ENCODE measurements at regions not wholly inside any gene's neighbourhood (a gene's known extent, or its start where the extent isn't known, plus 50 kb on each side); places are given as distances from the start of the nearest gene placed in this dataset.
A peak's percentile ranks its signal among the peaks of the same experiment; 100 is the strongest.
"Not testable (repeated sequence)": the region's sequence is repeated elsewhere in the genome, so short reads cannot be mapped to it uniquely, and the experiment has no call there.

DNA sequence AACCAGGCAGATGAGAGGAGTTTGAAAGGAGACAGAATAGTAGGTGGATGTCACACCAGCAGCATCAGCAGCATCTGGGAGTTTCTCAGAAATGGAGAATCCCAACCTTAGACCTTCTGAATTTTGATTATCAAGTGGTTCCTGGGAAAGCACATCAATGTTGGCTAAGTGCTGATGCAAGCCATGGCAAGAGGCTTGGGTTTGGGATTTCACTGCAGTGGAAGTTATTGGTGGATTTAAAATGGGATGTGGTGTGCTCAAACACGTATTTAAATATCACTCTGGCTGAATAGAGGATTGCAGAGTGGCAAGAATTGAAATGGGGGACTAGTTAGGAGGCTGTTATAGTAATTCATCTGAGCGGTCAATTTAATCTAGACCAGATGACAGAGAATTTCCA is 387.8 kb upstream of the WWC1 start:
- DNase-seq (ENCODE audit: low read depth): no peak

DNA sequence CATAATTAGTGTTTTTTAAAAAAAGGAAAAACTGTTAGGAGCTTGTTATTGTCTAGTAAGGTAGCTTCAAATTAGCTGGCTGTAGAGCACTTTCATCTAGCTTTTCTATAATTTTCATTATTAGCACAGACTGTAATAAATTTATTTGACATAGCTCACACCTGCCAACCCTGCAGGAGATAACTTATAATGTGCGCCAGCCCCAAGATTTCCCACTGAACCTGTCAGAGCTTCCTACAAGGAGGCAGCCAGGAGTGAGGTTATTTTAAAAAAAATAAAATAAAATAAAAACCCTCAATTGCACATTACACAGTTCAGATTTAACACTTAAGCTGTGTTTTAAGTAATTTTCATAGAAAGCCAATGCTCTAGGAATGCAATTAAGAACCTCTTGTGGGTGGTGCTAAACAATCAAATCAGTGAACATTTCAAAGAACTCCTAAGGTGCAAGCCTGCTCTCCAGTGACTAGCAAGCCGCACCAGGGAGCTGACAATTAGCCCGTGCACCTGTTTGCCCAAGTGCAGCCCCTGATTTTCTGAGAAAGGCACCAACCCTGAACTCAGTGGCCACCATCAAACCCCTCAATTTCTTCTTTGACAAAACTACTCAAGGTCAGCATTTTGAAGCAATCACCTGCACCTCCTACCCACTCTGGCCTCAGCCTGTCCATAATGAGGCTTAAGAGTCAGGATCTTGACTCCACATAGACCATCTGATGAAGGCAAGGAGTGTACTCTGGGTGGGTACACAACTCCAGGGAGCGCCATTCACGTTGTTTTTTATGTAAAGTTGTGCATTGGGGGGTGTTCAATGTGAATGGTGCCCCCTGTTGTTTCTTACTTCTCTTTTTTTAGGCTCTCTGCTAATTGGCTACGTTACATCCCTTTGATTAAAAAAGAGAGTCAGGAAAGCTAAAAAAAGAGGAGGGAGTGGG is 385.3 kb upstream of the WWC1 start:
- DNase-seq (ENCODE audit: low read depth): no peak

DNA sequence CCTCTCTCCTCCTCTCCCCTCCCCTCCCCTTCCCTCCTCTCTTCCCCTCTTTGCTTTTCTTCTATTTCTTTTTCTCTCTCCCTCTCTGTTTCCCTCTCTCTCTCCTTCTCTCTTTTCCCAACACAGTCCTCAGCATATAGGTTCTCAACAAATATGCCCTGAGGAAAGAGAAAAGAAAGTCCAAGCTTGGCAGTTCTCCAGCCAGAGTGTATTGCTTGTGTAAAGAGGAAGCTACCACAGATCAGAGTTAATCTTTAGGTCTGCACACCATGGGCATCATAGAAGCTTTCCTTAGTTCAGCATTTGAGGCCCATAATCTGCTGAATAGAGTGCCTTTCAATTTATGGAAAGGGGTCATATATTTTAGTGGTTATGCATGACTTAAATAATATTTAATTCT is 382.8 kb upstream of the WWC1 start:
- DNase-seq (ENCODE audit: low read depth): no peak

DNA sequence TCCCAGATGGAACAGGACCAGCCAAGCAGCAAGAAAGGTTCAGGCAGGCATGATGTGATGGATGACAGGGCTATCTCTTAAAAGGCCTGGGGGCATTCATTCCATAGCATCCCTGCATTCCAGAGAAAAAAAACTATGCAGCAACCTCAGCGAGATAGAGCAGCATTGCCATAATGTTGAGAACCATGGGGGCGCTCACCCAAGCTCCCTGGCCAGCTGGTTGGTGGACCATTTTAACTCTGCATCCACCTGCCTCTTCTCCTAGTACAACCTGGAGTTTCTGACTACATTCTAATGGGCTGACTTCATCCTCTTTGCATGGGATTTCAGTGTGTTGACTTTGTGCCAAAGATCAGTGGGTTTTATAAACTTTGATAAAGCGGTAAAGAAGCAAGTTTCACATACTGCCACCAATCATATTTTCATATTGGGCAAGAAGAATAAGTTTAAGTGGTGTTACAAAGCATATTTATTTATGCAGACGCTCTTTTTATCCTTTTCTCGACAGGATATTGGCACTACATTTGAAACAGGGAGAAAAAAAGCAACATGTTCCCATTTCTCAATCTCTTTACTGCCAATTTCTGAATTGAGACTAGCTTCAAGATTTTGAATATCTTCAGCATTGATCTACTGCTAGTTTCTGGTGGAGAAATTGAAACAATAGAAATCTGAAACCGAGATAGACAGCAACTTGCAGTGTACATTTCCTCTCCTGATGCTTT is 378.3 kb upstream of the WWC1 start:
- no peak for DNase-seq (ENCODE audit: low read depth)

DNA sequence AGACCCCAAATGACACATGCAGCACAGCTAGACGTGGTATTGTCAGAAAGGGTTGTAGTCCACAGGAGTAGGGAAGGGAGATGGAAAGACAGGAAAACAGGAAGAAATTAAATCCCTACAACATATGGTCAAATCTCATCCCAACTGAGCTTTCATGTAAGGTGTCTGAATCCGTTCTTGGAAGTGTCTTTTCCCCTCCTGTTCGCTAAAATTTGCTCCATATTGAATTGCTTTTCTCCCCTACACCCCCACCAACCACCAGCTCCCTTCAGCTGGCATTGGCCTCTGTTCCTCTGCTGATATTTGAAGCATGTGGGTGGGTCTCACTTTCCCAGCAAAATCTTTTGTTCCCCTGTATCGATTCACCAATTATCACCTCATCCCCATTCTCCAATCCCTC is 376.2 kb upstream of the WWC1 start:
- no peak for DNase-seq (ENCODE audit: low read depth)

DNA sequence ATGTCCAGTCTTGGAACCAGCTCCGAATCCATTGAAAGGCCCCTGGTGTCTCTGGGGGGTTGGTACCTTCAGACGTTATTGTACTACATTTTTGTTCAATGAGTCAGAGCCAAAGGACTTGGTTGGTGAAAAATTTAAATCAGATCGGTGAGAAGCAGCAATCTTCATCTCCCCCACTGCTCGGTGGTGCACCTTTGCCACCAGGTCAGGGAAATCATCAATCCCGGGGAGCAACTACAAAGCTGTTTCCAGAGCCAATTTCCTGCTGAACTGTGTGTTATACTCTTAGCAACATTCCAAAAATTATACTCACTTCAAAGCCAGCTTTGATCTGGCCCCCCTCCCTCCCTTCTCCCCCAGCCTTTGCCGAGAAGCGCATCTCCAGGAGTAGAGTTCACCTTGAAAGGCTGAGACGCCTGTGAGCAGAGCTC is 375.2 kb upstream of the WWC1 start:
- DNase-seq (ENCODE audit: low read depth): no peak

DNA sequence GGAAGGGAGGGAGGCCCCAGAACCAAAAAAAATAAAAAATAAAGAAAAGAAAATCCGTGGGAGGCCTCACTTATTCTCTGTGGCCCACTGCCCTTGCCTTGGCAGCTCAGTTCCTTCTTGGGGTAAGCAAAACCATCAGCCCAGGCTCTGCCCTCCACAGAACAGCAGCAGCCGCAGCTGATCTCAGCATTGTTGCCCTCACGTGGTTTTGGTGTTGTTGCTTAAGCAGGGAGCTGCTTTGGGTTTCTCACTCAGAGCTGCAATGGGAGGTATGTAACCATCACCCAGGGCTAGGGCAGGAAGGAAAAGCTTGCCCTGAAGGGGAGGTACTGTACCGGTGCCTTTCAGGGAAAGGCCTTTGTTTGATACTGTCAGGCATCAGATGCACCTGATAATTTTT is 374.7 kb upstream of the WWC1 start:
- no peak for DNase-seq (ENCODE audit: low read depth)

DNA sequence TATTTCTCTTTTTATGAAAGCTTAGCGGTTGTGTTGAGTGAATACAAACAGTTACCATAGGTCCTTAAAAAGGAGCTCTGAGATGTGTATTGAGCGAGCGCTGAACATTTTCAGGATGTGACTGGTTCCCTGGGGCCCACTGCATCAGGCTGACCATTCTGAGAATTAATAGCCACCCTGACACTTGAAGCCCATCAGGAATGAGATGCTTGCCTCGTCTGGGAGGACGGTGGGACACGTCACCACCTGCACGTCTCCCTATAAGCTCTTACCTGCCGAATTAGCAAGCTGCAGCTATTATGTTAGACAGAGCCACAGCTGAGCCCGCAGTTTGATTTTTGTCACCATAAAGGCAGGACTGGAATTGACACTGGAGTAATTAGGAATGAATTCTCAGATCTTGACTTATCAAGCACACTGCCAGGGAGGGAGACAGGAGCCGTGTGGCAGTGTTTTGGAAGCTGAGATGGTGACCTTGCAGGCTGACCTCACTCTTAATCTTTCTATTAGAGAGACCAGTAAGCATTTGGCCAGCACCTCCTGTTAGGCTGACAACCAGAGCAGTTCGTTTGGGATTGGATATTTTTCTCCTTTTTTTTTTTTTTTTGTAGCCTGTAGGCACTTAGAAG is 373.1 kb upstream of the WWC1 start:
- DNase-seq (ENCODE audit: low read depth): no peak

DNA sequence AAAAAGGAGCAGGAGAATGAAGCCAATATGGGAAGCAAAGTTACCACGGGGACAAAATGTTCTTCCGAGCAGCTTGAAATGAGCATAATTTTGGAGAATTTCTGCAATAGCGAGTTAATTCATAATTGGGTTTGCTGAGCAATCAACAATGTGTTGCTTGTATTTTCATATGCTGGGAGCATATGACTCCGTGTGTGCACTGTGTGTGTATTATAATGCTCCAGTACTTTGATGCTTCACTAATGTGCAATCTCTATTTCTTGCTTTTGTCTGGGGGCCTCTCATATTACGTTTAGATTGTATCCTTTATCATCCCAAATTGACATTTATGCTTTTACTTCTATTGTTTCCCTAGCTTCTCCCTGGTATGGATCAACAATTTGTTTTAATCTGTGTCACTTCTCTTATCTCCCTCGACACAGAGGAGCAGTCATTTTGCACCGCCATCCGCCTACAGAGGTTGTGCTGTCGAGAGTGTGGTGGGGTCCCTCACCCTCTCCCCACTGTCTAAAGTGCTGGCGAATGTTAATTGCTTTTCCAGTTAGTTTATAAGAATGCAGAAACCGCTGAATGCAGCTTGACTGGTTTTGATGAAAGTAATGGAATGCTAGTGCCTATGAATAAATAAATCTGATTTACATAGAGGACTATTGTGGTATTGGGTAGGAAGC is 372.5 kb upstream of the WWC1 start:
- no peak for DNase-seq (ENCODE audit: low read depth)

DNA sequence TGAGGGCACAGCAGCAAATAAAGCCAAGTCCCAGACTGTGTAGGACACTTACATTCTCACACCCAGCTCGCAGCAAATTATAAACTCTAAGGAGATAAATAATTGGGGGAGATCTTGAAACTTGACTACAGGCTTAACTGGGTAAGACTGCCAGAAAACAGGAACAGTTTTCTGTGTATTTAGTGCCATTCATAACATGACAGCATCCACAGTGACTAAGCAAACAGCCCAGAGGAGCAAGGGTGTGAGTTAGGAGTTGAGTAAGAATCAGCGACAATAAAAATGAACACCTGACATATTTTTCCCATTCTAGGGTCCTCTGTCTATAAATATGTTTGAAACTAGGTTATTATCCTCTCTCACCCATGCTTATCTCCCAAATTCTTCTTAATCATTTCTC is 370.9 kb upstream of the WWC1 start:
- DNase-seq (ENCODE audit: low read depth): no peak

DNA sequence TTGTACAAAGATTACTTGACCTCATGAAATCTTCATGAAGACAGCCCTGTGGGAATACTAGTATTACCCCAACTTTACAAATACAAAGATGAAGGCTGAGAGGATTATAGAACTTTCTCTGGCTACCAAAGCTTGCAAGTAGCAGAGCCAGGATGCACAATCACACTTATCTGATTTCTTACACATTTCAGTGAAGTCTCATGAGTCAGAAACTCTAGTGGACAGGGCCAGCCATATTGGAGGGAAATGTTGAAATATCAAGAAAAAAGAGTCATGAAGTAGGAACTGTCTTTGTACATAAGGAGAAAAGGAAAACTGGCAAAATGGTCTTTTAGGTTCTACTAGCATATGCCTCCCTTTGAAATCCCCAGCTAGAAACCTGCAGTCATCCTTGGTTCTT is 369.6 kb upstream of the WWC1 start:
- DNase-seq (ENCODE audit: low read depth): no peak

DNA sequence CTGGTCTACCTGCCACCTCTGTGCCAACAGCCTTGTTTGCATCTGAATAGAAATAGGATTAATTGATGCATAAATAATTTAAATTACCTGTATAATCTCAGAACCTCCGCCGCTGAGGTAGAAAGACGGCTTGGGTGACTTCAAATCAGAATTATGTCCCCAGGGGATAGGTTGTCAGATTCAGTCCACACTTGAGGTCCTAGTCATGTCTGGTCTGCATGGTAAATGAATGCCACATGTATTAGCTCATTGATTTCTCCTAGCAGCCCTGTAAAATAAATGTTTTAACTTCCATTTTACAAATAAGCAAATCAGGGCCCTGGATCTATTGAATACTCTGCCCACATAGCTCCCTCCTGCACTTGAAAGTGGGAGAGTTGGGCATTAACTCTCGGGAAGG is 368.0 kb upstream of the WWC1 start:
- no peak for DNase-seq (ENCODE audit: low read depth)

DNA sequence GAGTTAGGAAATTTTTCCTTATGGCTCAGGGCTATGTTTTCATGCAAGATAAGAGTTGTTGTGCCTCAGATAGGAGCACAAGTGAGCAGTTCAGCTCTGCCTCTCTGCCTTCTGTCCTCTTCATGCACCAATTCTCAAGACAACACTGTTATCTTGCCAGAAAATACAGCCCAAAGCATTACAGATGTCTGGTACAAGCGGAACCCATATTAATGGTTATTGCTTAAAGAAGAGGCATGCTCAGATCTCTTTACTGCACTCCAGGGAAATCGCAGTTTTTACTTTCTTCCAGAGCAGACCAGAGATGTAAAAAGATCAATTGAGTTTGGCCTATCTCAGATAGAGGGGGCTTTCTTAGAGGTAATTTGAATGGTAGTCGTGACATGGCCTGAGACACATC is 361.6 kb upstream of the WWC1 start:
- no peak for DNase-seq (ENCODE audit: low read depth)

DNA sequence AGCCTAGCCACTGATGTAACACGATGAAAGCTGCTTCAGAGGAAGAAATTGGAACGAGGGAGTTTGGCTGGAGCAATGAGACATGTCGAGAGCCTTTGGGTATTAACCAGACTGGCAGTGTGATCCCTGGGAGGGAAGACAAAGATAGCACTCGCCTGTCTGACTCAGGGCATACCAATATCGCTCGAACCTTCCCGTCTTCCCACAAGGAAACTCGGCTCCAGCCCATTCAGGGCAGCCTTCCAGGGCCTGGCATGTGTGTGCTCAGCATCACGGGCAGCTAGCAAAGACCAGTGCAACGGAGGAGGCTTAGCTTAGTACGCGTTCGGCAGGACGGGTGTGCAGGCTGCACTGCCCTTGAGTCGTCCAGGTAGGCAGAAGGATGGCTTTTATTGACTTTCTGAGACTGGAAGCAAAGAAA is 356.9 kb upstream of the WWC1 start:
- DNase-seq (ENCODE audit: low read depth): peak; percentile 78

DNA sequence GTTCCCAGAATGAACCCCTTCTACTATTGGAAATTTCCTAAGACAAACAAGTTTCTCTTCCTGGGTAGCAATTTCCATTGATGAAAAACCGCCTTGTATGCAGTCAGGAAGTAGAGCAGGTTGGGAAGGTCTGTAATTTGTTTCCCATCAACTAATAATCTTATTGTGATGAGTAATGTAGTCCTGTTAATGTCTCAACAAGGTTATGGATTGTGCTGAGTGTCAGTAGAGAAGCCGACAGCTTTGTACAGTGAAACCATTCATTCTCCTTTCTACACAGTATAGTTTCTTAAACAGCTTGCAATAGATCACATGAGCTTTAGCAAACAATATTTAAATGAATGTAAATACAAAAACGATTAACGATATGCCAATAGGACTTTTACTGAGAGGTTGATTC is 355.4 kb upstream of the WWC1 start:
- no peak for DNase-seq (ENCODE audit: low read depth)

DNA sequence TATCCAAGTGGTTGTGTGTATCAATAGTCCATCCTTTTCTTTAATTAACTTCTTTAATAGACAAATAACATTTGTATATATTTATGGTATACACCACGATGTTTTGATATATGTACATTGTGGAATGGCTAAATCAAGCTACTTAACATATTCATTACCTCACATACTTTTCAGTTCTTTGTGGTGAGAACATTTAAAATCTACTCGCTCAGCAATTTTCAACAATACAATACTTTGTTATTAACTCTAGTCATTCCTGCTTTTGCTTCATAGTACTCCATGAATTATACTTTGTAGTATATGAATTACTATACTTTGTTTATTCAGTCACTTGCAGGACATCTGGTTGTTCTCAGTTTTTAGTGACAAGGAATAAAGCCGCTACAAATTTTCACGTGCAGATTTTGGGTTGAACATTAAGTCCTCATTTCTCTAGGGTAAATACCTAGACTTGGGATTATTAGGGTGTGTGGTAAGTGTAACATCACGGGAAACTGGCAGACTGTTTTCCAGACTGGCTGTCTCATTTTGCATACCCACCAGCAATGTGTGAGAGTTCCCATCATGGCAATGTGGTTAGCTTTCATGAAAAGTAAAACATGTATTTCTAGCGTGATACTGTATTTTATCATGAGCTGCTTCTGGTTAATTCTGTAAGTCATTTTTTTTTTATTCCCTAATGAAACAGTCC is 354.4 kb upstream of the WWC1 start:
- DNase-seq (ENCODE audit: low read depth): no peak

DNA sequence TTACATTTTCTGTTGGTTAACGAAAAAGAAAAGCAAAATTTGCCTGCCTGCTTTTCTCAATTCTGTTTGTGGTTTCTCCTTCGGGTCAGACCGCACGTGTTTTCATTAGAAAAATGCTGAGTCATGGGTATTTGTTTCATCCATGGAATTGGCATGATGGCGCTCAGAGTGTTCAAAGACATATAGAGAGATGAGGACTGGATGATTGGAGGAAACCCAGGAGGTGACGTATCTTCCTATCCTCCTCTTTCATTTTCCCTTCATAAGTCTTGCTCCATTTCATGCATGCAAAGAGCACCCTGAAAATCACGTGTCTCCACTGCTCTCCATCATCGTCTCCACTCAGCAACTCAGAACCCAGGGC is 353.8 kb upstream of the WWC1 start:
- DNase-seq (ENCODE audit: low read depth): no peak

DNA sequence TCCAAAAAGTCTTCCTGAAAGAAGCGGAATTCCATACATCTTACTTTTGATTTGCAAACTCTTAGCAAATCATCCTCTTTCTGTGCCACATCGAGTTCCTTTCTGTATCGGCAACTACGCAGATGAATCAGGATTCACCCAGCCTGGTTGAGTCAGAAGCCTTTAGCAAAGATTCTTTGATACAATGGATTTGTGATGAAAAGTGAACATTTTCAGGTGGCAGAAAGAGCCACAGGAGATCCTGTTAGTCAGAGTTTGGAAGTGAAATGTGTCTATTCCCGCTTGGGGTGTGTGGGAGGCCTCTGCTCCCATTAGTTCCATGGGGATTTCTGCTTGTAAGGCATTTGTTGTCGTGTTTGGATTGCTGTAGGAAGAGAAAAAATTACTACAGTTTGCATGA is 351.8 kb upstream of the WWC1 start:
- no peak for DNase-seq (ENCODE audit: low read depth)

DNA sequence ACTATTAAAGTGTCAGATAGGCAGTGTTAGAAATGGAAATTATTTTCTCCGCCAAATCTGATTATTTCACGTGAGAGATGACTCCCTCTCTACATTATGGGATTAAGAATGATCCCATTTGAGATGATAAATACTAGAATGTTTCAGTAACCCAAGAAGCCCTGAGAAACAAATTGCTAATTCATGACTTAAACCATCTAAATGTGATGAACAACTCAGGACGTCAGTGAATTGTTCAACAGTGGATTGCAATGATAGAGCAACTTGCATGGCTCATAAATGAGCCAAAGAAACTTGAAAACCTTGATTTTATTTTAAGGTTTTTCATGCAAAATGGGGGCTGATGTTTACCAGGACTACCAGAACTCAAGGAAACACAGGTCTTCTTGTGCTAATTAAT is 350.5 kb upstream of the WWC1 start:
- no peak for DNase-seq (ENCODE audit: low read depth)

DNA sequence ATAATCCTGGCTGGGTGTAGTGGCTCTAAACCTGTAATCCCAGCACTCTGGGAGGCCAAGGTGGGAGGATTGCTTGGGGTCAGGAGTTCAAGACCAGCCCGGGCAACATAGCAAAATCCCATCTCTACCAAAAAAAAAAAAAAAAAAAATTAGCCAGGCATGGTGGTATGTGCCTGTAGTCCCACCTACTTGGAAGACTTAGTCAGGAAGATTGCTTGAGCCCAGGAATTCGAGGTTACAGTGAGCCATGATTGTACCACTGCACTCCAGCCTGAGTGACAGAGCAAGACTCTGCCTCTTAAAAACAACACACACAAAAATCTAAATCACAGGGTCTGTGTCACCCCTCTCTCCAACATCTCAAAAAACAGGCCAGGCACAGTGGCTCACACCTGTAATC is 349.9 kb upstream of the WWC1 start:
- not testable (repeated sequence) for DNase-seq (ENCODE audit: low read depth)

DNA sequence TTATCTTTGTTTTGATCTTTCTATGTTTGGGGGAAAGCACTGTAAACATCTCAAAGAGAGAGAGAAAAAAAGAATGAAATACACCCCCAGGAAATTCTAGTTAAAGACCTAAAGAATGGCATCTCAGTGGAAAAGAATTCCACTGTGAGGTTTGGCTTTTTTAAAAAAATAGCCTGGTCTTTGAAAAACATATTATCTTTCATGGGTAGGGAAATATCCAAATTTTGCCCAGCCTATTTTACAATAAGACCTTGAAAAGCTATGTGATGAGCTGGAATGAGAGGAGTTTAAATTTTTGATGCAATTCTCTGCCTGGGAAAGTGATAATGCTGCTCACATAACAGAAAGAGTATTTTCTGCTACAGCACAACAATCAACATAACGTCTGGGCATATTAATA is 348.1 kb upstream of the WWC1 start:
- no peak for DNase-seq (ENCODE audit: low read depth)

Measured in myocyte (in vitro differentiated cells).